H1 (cell line): ENCODE measurements at regions not wholly inside any gene's neighbourhood (a gene's known extent, or its start where the extent isn't known, plus 50 kb on each side); places are given as distances from the start of the nearest gene placed in this dataset.

Source experiments
- CTCF ChIA-PET: fragments of 300-600 bp; sonication (Branson Sonifier 250); formaldehyde crosslinking; loops from one replicate; lab custom pipeline; 2021; ENCODE audit not compliant: partially characterized antibody; lab: Charles Lee
- POLR2A ChIA-PET: fragments of 300-600 bp; sonication (Branson Sonifier 250); formaldehyde crosslinking; loops from one replicate; lab custom pipeline; 2021; ENCODE audit warnings: inconsistent platforms; ENCODE audit not compliant: partially characterized antibody; lab: Charles Lee
- DNase-seq, 2 experiments: peaks; one replicate each; pipeline versions ENCODE4 v3.0.0 to v3.0.0-alpha.2; 2010 to 2022; ENCODE audit warnings: low spot score in 2 of 2, low read depth in 1 of 2, mixed read lengths in 1 of 2
- FAIRE-seq: peaks from 2 replicates; lab custom pipeline; 2011; peaks lifted over from hg19 to GRCh38; lab: Jason Lieb, UNC
- H2AFZ ChIP-seq: 2 replicates; pipeline ENCODE4 v1.8.1; 2012; ENCODE audit warnings: low read length, inconsistent platforms
- H2AK5ac ChIP-seq: 2 replicates; pipeline ENCODE4 v1.6.1; 2013; ENCODE audit warnings: low read depth, low read length
- H2BK120ac ChIP-seq: replicated peaks from 2 replicates; pipeline ENCODE3; 2013; ENCODE audit warnings: low read depth, low read length, inconsistent platforms
- H2BK12ac ChIP-seq: 2 replicates; pipeline ENCODE4 v1.6.1; 2013; ENCODE audit warnings: low read depth, low read length
- H2BK15ac ChIP-seq: 2 replicates; pipeline ENCODE4 v1.6.1; 2013; ENCODE audit warnings: low read length
- H2BK20ac ChIP-seq: 2 replicates; pipeline ENCODE4 v1.6.1; 2013; ENCODE audit warnings: low read length
- H2BK5ac ChIP-seq: 2 replicates; pipeline ENCODE4 v1.6.1; 2013; ENCODE audit warnings: low read depth, low read length
- H3K14ac ChIP-seq: 2 replicates; pipeline ENCODE4 v1.6.1; 2013; ENCODE audit warnings: inconsistent platforms; ENCODE audit not compliant: insufficient read length
- H3K18ac ChIP-seq: 2 replicates; pipeline ENCODE4 v1.6.1; 2013; ENCODE audit warnings: low read length; ENCODE audit errors: extremely low read depth
- H3K23ac ChIP-seq: 2 replicates; pipeline ENCODE4 v1.6.1; 2013; ENCODE audit warnings: inconsistent platforms; ENCODE audit not compliant: insufficient read length
- H3K23me2 ChIP-seq: 2 replicates; pipeline ENCODE4 v1.6.1; 2013; ENCODE audit warnings: low read depth, low read length
- H3K27ac ChIP-seq: 2 replicates; pipeline ENCODE4 v1.6.1; 2011; ENCODE audit warnings: low read depth, low read length, inconsistent platforms
- H3K27me3 ChIP-seq, 4 experiments: replicated peaks in 1 of 4; 1 replicate in 1 of 4; 2 replicates in 3 of 4; pipeline versions ENCODE4 v1.6.1 to v1.8.1; 2011 to 2013; ENCODE audit warnings: low read length in 3 of 4, mild to moderate bottlenecking in 3 of 4, inconsistent platforms in 2 of 4, mixed read lengths in 2 of 4, moderate library complexity in 1 of 4; ENCODE audit not compliant: control insufficient read depth in 3 of 4, insufficient read depth in 3 of 4; ENCODE audit errors: extremely low read depth in 1 of 4
- H3K36me3 ChIP-seq, 4 experiments: 2 replicates each; pipeline versions ENCODE4 v1.6.1 to v1.8.1; 2011 to 2013; ENCODE audit warnings: mild to moderate bottlenecking in 4 of 4, low read length in 3 of 4, moderate library complexity in 2 of 4, control low read depth in 1 of 4, inconsistent platforms in 1 of 4; ENCODE audit not compliant: insufficient read depth in 4 of 4, control insufficient read depth in 2 of 4
- H3K4ac ChIP-seq: replicated peaks from 2 replicates; pipeline ENCODE3; 2013; ENCODE audit warnings: low read length, low read depth, mixed read lengths, inconsistent platforms; ENCODE audit not compliant: insufficient read length
- H3K4me1 ChIP-seq, 4 experiments: replicated peaks in 1 of 4; 1 replicate in 1 of 4; 2 replicates in 3 of 4; pipeline versions ENCODE4 v1.6.1 to v1.8.1; 2011 to 2013; ENCODE audit warnings: low read length in 3 of 4, inconsistent platforms in 2 of 4, mixed read lengths in 1 of 4; ENCODE audit not compliant: insufficient read depth in 4 of 4, control insufficient read depth in 3 of 4
- H3K4me2 ChIP-seq, 2 experiments: 2 replicates each; pipeline versions ENCODE4 v1.6.1 to v1.8.1; 2011 to 2013; ENCODE audit warnings: low read depth in 2 of 2, low read length in 2 of 2, control low read depth in 1 of 2, inconsistent platforms in 1 of 2, mild to moderate bottlenecking in 1 of 2; ENCODE audit not compliant: insufficient read depth in 1 of 2
- H3K4me3 ChIP-seq, 4 experiments: fragments of 200-600, 300-600 bp in 1 of 4; sonication (generic), shearing (Covaris generic), sonication (Bioruptor Twin) in 1 of 4; 2 replicates each; pipeline versions ENCODE4 v1.5.1 to v1.8.1; 2011 to 2016; ENCODE audit warnings: low read length in 4 of 4, low read depth in 3 of 4, control low read depth in 2 of 4, inconsistent platforms in 2 of 4, mild to moderate bottlenecking in 2 of 4, mixed read lengths in 1 of 4, moderate library complexity in 1 of 4; ENCODE audit not compliant: insufficient read depth in 2 of 4; ENCODE audit errors: extremely low read depth in 1 of 4
- H3K56ac ChIP-seq: replicated peaks from 2 replicates; pipeline ENCODE3; 2013; ENCODE audit warnings: low read depth, mild to moderate bottlenecking, mixed read lengths, low read length, inconsistent platforms; ENCODE audit not compliant: insufficient read length
- H3K79me1 ChIP-seq: 2 replicates; pipeline ENCODE4 v1.6.1; 2013; ENCODE audit warnings: low read depth, low read length, control low read depth
- H3K79me2 ChIP-seq, 2 experiments: 2 replicates each; pipeline versions ENCODE4 v1.6.1 to v1.8.1; 2012 to 2013; ENCODE audit warnings: low read length in 2 of 2, mild to moderate bottlenecking in 2 of 2, inconsistent platforms in 1 of 2; ENCODE audit not compliant: insufficient read depth in 2 of 2, control insufficient read depth in 1 of 2
- H3K9ac ChIP-seq, 4 experiments: replicated peaks in 1 of 4; 1 replicate in 1 of 4; 2 replicates in 3 of 4; pipeline versions ENCODE4 v1.6.1 to v1.8.1; 2011 to 2013; ENCODE audit warnings: low read depth in 3 of 4, low read length in 3 of 4, control low read depth in 2 of 4, mild to moderate bottlenecking in 2 of 4, moderate library complexity in 2 of 4, inconsistent platforms in 1 of 4; ENCODE audit errors: extremely low read depth in 1 of 4
- H3K9me3 ChIP-seq, 2 experiments: 2 replicates each; pipeline versions ENCODE4 v1.6.1 to v1.8.1; 2012 to 2013; ENCODE audit warnings: mild to moderate bottlenecking in 2 of 2, moderate library complexity in 2 of 2, control low read depth in 1 of 2, inconsistent platforms in 1 of 2, low read depth in 1 of 2, low read length in 1 of 2, mixed read lengths in 1 of 2; ENCODE audit not compliant: insufficient read depth in 2 of 2
- H4K20me1 ChIP-seq, 2 experiments: replicated peaks in 1 of 2; 2 replicates each; pipeline versions ENCODE3 to v1.8.1; 2011 to 2013; ENCODE audit warnings: inconsistent platforms in 2 of 2, low read length in 2 of 2, mild to moderate bottlenecking in 1 of 2; ENCODE audit not compliant: insufficient read depth in 2 of 2, control insufficient read depth in 1 of 2
- H4K5ac ChIP-seq: 2 replicates; pipeline ENCODE4 v1.6.1; 2013; ENCODE audit warnings: low read length, low read depth, mixed read lengths, inconsistent platforms; ENCODE audit not compliant: insufficient read length
- H4K8ac ChIP-seq: 2 replicates; pipeline ENCODE4 v1.8.0; 2013; ENCODE audit warnings: mild to moderate bottlenecking, moderate library complexity, low read length, inconsistent platforms; ENCODE audit not compliant: insufficient read depth; ENCODE audit errors: extremely low read depth
- H4K91ac ChIP-seq: replicated peaks from 2 replicates; pipeline ENCODE3; 2013; ENCODE audit warnings: low read length, mixed read lengths, inconsistent platforms; ENCODE audit not compliant: insufficient read length
- NRF1 ChIP-seq: IDR thresholded peaks from 2 replicates; pipeline ENCODE4 v1.6.1; 2011; ENCODE audit warnings: mild to moderate bottlenecking, low read depth, low read length, improper control_type of control experiment
- RAD21 ChIP-seq, 2 experiments: IDR thresholded peaks in 1 of 2; conservative IDR thresholded peaks in 1 of 2; 2 replicates each; pipeline ENCODE4 v1.6.1; 2011; ENCODE audit warnings: low read depth in 2 of 2, low read length in 2 of 2, improper control_type of control experiment in 1 of 2, inconsistent platforms in 1 of 2, mild to moderate bottlenecking in 1 of 2, moderate library complexity in 1 of 2
- WGBS, 2 experiments: shearing (Covaris generic) in 1 of 2; methylation state at CpG; one replicate each; pipeline versions ENCODE4 v1.1.6 to v1.1.7; 2013 to 2015; ENCODE audit warnings: low lambda C conversion rate in 2 of 2, mixed read lengths in 2 of 2, inconsistent platforms in 1 of 2, low coverage in 1 of 2, missing lambda C conversion rate in 1 of 2; ENCODE audit not compliant: insufficient replicate concordance in 2 of 2, insufficient coverage in 1 of 2, insufficient read length in 1 of 2; ENCODE audit errors: extremely low coverage in 1 of 2, missing lambda C conversion rate in 1 of 2; 5-methylcytosine and 5-hydroxymethylcytosine counted together

GRCh38 chr14:104505085-104506074 is 74.2 kb upstream of the C14orf180 start:
- ChIA-PET POLR2A (no interaction called here), CTCF (interaction anchor here (0.5 to 1.8 kb wide), 4 partner anchors 10 to 283 kb away, joined by 3 to 4 read pairs (median 4); no protein-coding TSS in a partner anchor)
- no peak overlapping the region for H3K18ac ChIP-seq

More at GRCh38 chr14:104505085-104506074, 74.2 kb upstream of the C14orf180 start:
- Histone ChIP-seq H2BK5ac (no peak overlapping the region), H3K14ac (no peak overlapping the region), H3K9ac (no peak overlapping the region), H2BK20ac (no peak overlapping the region), H4K91ac (no peak overlapping the region), H2AK5ac (no peak overlapping the region), H3K9me3 (no peaks in the 10 kb centered on the region; a peak in 1 of 4 replicates), H3K23me2 (no peaks in the 10 kb centered on the region), H4K8ac (no peak overlapping the region), H3K23ac (no peak overlapping the region), H3K4me2 (no peak overlapping the region), H2BK12ac (no peak overlapping the region), H3K79me1 (no peaks in the 10 kb centered on the region), H3K56ac (no peak overlapping the region), H3K4me1 (no peaks in the 10 kb centered on the region; a peak in 1 of 7 replicates), H3K36me3 (no peaks in the 10 kb centered on the region), H3K79me2 (no peaks in the 10 kb centered on the region), H3K27me3 (no peaks in the 10 kb centered on the region), H3K27ac (no peak overlapping the region), H3K4me3 (no peak overlapping the region), H4K5ac (no peak overlapping the region), H4K20me1 (no peaks in the 10 kb centered on the region), H2BK120ac (no peak overlapping the region), H3K4ac (no peak overlapping the region), H2BK15ac (no peak overlapping the region), H2AFZ (no peak overlapping the region)
- FAIRE-seq (no peak), DNase-seq (peak in 1 of 2 experiments; percentile 43)
- WGBS, 2 experiments, result 85% methylated on average over 26 of the region's 28 CpGs; no CpG with 5 or more reads in 1 of the 2 experiments
- TF ChIP-seq RAD21 (IDR thresholded peaks at IDR 0.05 in 1 of 2, conservative IDR thresholded peaks at IDR 0.05 in 1 of 2; ENCODE audit: low read depth in 2 of 2, low read length in 2 of 2) (no peak), NRF1 (no peak)
